Spinal cord (tissue), 9 donors: ENCODE measurements at regions not wholly inside any gene's neighbourhood (a gene's known extent, or its start where the extent isn't known, plus 50 kb on each side); places are given as distances from the start of the nearest gene placed in this dataset.
"Not testable (repeated sequence)": the region's sequence is repeated elsewhere in the genome, so short reads cannot be mapped to it uniquely, and the experiment has no call there.

Experiments
- DNase-seq, 6 donors: peaks; one replicate each; pipeline versions ENCODE4 v3.0.0 to v3.0.0-alpha.2; 2013 to 2015; ENCODE audit warnings: low spot score in 6 of 6, low read depth in 4 of 6
- H3K27ac ChIP-seq: one replicate; pipeline ENCODE4 v1.5.1; 2013; ENCODE audit warnings: low read depth, low read length, control low read depth
- H3K27me3 ChIP-seq: one replicate; pipeline ENCODE4 v1.6.1; 2013; ENCODE audit warnings: low read length; ENCODE audit not compliant: control insufficient read depth, insufficient read depth
- H3K36me3 ChIP-seq: one replicate; pipeline ENCODE4 v1.6.1; 2013; ENCODE audit warnings: low read length; ENCODE audit not compliant: control insufficient read depth, insufficient read depth
- H3K4me1 ChIP-seq: one replicate; pipeline ENCODE4 v1.6.1; 2013; ENCODE audit warnings: low read length; ENCODE audit not compliant: control insufficient read depth, insufficient read depth
- H3K4me3 ChIP-seq: one replicate; pipeline ENCODE4 v1.5.1; 2013; ENCODE audit warnings: low read depth, low read length, control low read depth
- H3K9me3 ChIP-seq: one replicate; pipeline ENCODE4 v1.6.1; 2013; ENCODE audit warnings: low read length; ENCODE audit not compliant: control insufficient read depth, insufficient read depth
- WGBS: methylation state at CpG from one replicate; pipeline ENCODE4 v1.1.5; 2013; ENCODE audit warnings: missing lambda C conversion rate; ENCODE audit not compliant: insufficient coverage; 5-methylcytosine and 5-hydroxymethylcytosine counted together
- donor health status: healthy.

- no peaks in the 10 kb centered on the region for H3K27me3 ChIP-seq
- no peaks in the 10 kb centered on the region for H3K4me1 ChIP-seq
- H3K9me3 ChIP-seq: no peaks in the 10 kb centered on the region
- DNase-seq: no peak
- no peaks in the 10 kb centered on the region for H3K36me3 ChIP-seq
- H3K4me3 ChIP-seq: no peak overlapping the region
- no peak overlapping the region for H3K27ac ChIP-seq
- 92% methylated on average over 2 of the region's 2 CpGs for WGBS
These were observed 240.8 kb downstream of the HS3ST3B1 start for GRCh38 chr17:14541714-14542113.

- no peaks in the 10 kb centered on the region for H3K9me3 ChIP-seq
- no peak for DNase-seq
- H3K27me3 ChIP-seq: no peaks in the 10 kb centered on the region
- no peak overlapping the region for H3K27ac ChIP-seq
- H3K36me3 ChIP-seq: no peaks in the 10 kb centered on the region
- WGBS: 100% methylated on average over 5 of the region's 6 CpGs
- no peak overlapping the region for H3K4me3 ChIP-seq
- no peaks in the 10 kb centered on the region for H3K4me1 ChIP-seq
These were observed 238.9 kb downstream of the HS3ST3B1 start for GRCh38 chr17:14539801-14540200.

GRCh38 chr17:14532242-14532641 lies 231.4 kb downstream of the HS3ST3B1 start:
- not testable (repeated sequence) for DNase-seq, H3K4me3 ChIP-seq, H3K36me3 ChIP-seq, H3K9me3 ChIP-seq, H3K4me1 ChIP-seq, H3K27me3 ChIP-seq, H3K27ac ChIP-seq
- 100% methylated on average over 3 of the region's 3 CpGs for WGBS

- Histone ChIP-seq H3K36me3 (no peaks in the 10 kb centered on the region), H3K27me3 (no peaks in the 10 kb centered on the region), H3K4me1 (no peaks in the 10 kb centered on the region), H3K9me3 (no peaks in the 10 kb centered on the region), H3K4me3 (no peak overlapping the region), H3K27ac (no peak overlapping the region)
- 65% methylated on average over 2 of the region's 5 CpGs for WGBS
- no peak for DNase-seq
These were observed 224.9 kb downstream of the HS3ST3B1 start for GRCh38 chr17:14525551-14526455.

GRCh38 chr17:14522795-14523387 lies 222.0 kb downstream of the HS3ST3B1 start:
- H3K27ac ChIP-seq: no peak overlapping the region
- no peaks in the 10 kb centered on the region for H3K9me3 ChIP-seq
- WGBS: no CpG with 5 or more reads among the region's 3 CpGs
- H3K4me1 ChIP-seq: no peaks in the 10 kb centered on the region
- H3K36me3 ChIP-seq: no peaks in the 10 kb centered on the region
- DNase-seq: peak in 1 of 6 donors; percentile 34
- H3K27me3 ChIP-seq: no peaks in the 10 kb centered on the region
- no peak overlapping the region for H3K4me3 ChIP-seq

- not testable (repeated sequence) for DNase-seq, H3K9me3 ChIP-seq
- WGBS: 100% methylated on average over 1 of the region's 3 CpGs
These were observed 218.0 kb downstream of the HS3ST3B1 start for GRCh38 chr17:14518919-14519318.

GRCh38 chr17:14514973-14515372 lies 214.1 kb downstream of the HS3ST3B1 start:
- Histone ChIP-seq H3K9me3 (no peaks in the 10 kb centered on the region), H3K27ac (no peak overlapping the region), H3K4me1 (no peaks in the 10 kb centered on the region), H3K4me3 (no peak overlapping the region), H3K36me3 (no peaks in the 10 kb centered on the region), H3K27me3 (no peaks in the 10 kb centered on the region)
- WGBS: no CpG with 5 or more reads among the region's 3 CpGs
- DNase-seq: peak in 2 of 6 donors; percentile 3 to 9

More at GRCh38 chr17:14518919-14519318, 218.0 kb downstream of the HS3ST3B1 start:
- H3K27ac ChIP-seq, H3K4me1 ChIP-seq, H3K27me3 ChIP-seq, H3K36me3 ChIP-seq, H3K4me3 ChIP-seq: not testable (repeated sequence)

GRCh38 chr17:14513835-14514234 lies 213.0 kb downstream of the HS3ST3B1 start:
- WGBS: no CpG with 5 or more reads among the region's 3 CpGs
- Histone ChIP-seq H3K9me3 (no peaks in the 10 kb centered on the region), H3K4me3 (no peak overlapping the region), H3K4me1 (no peaks in the 10 kb centered on the region), H3K27ac (no peak overlapping the region), H3K36me3 (no peaks in the 10 kb centered on the region), H3K27me3 (no peaks in the 10 kb centered on the region)
- peak in 3 of 6 donors; percentile 5 to 62 (median 40) for DNase-seq

GRCh38 chr17:14510136-14510535 lies 209.3 kb downstream of the HS3ST3B1 start:
- Histone ChIP-seq H3K27ac (no peak overlapping the region), H3K4me1 (no peaks in the 10 kb centered on the region), H3K36me3 (no peaks in the 10 kb centered on the region), H3K27me3 (no peaks in the 10 kb centered on the region), H3K4me3 (no peak overlapping the region), H3K9me3 (no peaks in the 10 kb centered on the region)
- no peak for DNase-seq
- WGBS: no CpG with 5 or more reads among the region's 3 CpGs

GRCh38 chr17:14508156-14508555 lies 207.3 kb downstream of the HS3ST3B1 start:
- Histone ChIP-seq H3K9me3 (no peaks in the 10 kb centered on the region), H3K36me3 (no peaks in the 10 kb centered on the region), H3K27ac (no peak overlapping the region), H3K4me3 (no peak overlapping the region), H3K27me3 (no peaks in the 10 kb centered on the region), H3K4me1 (no peaks in the 10 kb centered on the region)
- WGBS: 91% methylated on average over 3 of the region's 5 CpGs
- no peak for DNase-seq
